Lower leg skin (tissue), 4 donors: ENCODE measurements at regions not wholly inside any gene's neighbourhood (a gene's known extent, or its start where the extent isn't known, plus 50 kb on each side); places are given as distances from the start of the nearest gene placed in this dataset.

Source experiments
- DNase-seq, 2 donors: peaks; one replicate each; pipeline ENCODE4 v3.0.0-alpha.2; 2019; ENCODE audit warnings: low spot score in 2 of 2
- H3K4me3 ChIP-seq: fragments of 200-600 bp; sonication (generic); 2 replicates; pipeline ENCODE4 v1.5.1; 2017; ENCODE audit warnings: mild to moderate bottlenecking, low read depth; ENCODE audit not compliant: poor library complexity, severe bottlenecking
- POLR2A ChIP-seq, 2 donors: fragments of 450-650 bp; IDR thresholded peaks; one replicate each; pipeline ENCODE4 v1.6.1; 2016 to 2017; ENCODE audit warnings: antibody characterized with exemption in 2 of 2, mild to moderate bottlenecking in 1 of 2, moderate library complexity in 1 of 2
- WGBS, 2 donors: methylation state at CpG; one replicate each; pipeline ENCODE4 v1.1.5; 2018; 5-methylcytosine and 5-hydroxymethylcytosine counted together
- intact Hi-C: fragments of 100-400 bp; cut with DNase I; formaldehyde crosslinking; loops from one replicate; pipeline ENCODE4 v1.15.0; 2023; ENCODE audit warnings: low total_unique reads
- TF ChIP-seq, protein P1 (sequence below), 3 donors: fragments of 450-650 bp; IDR thresholded peaks; one replicate each; pipeline ENCODE4 v1.5.1; 2016; ENCODE audit warnings: antibody characterized with exemption in 3 of 3, mild to moderate bottlenecking in 3 of 3, moderate library complexity in 2 of 3

DNA sequence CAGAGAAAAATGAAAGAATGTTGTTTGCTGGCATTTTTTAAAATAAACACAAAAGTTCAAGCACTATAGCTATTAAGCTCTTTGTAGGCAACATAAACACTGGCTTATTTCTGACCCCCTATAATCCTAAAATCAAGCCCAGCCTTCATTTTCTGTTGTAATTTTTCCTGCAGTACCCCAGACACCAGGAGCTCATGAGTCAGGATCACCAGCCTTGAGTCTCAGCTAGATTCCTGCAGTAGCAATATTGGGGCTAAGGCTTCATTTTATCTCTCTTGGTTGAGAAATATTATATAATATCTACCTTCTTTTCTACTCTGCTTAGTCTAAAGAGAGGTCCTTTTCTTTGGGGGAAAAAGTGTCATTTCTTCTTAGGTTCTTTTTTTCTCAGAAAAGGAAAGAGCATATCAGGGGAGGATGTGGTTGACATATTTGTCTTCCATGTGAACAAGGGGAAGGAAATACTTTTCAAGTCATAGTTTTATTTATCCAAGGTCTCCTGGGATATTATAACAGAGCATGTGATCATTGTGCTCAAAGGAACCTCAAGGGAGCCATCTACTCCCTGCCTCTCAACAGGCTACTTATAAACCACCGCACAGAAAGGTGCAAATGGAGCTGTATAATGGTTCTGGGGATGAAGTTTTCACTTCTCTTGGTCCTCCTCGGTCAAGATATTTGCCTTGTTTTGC lies 678.3 kb upstream of the NR3C2 start:
- DNase-seq: no peak
- 80 to 84% methylated on average over 2 of the region's 2 CpGs for WGBS, 2 donors
- H3K4me3 ChIP-seq: no peak overlapping the region
- TF ChIP-seq, protein P1, sequence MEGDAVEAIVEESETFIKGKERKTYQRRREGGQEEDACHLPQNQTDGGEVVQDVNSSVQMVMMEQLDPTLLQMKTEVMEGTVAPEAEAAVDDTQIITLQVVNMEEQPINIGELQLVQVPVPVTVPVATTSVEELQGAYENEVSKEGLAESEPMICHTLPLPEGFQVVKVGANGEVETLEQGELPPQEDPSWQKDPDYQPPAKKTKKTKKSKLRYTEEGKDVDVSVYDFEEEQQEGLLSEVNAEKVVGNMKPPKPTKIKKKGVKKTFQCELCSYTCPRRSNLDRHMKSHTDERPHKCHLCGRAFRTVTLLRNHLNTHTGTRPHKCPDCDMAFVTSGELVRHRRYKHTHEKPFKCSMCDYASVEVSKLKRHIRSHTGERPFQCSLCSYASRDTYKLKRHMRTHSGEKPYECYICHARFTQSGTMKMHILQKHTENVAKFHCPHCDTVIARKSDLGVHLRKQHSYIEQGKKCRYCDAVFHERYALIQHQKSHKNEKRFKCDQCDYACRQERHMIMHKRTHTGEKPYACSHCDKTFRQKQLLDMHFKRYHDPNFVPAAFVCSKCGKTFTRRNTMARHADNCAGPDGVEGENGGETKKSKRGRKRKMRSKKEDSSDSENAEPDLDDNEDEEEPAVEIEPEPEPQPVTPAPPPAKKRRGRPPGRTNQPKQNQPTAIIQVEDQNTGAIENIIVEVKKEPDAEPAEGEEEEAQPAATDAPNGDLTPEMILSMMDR (IDR thresholded peaks at IDR 0.05): no peak
- TF ChIP-seq POLR2A (IDR thresholded peaks at IDR 0.05): no peak
- intact Hi-C loops: no loop called here

DNA sequence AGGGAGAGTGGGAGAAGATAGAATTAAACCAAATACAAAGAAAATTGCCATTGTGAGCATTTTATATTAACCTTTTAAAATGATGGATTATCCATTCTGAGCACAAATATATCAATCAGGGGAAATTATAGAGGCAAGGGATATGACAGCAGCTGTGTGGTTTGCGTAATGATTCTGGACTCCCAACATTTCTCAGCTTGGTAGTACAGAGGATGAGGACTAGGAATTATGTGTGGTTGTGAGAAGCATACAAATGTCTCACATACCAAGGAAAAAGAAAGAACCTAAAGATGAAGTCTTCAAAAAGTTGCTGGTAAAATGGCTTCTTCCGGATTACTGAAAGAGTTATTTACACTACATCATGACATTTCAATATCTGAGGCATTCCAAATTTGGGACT lies 674.6 kb upstream of the NR3C2 start:
- no peak for TF ChIP-seq POLR2A (IDR thresholded peaks at IDR 0.05)
- TF ChIP-seq, protein P1 (IDR thresholded peaks at IDR 0.05): no peak
- no peak for DNase-seq
- WGBS, 2 donors: 95 to 96% methylated on average over 2 of the region's 2 CpGs
- H3K4me3 ChIP-seq: no peak overlapping the region
- intact Hi-C loops: no loop called here

DNA sequence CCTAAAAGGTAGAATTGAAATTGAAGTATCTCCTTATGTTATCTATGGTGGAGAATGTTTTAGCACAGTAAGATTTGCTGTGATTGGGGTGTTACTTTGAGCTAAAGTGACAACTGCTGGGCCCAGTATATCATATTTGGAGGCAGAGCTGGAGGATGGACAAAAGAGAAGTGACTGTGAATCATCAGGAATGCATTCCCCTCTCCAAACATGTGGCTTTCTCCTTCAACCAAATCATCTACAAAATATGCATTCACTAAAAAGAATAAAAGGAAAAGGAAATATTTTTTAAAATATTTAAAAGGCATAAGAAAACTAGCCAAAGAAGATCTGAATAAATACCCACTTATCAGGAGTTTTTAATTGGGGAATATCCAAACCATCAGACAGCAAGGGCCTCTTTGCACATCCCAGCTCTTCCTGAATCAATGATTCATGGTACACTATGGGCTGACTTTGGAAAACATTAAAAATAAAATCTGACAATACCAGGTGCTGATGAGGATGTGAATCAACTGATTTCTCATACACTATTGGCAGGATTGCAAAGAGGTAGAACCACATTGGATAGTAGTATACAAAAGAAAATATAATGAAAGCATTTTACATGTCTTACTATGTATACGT lies 671.7 kb upstream of the NR3C2 start:
- 91 to 97% methylated on average over 1 of the region's 1 CpG for WGBS, 2 donors

DNA sequence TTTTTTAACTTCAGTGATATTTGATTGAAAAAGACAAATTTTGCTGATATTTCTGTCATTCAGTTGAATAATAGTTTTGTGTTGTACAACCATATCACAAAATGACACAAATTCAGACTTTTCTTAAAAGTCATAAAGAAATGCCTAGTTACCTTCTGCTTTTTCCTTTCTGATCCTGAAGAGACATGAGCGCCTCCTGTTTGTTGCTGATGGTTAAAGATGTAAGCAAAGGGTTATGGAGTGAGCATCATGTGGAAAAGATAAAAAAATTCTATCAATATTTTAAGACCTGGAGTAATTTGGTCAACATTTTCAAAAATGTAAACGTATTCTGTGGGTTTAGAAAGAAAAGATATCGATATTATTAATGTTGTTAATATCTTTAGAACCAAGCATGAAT lies 669.9 kb upstream of the NR3C2 start:
- WGBS, 2 donors: 91 to 93% methylated on average over 3 of the region's 3 CpGs
- TF ChIP-seq, protein P1 (IDR thresholded peaks at IDR 0.05): no peak
- no peak for TF ChIP-seq POLR2A (IDR thresholded peaks at IDR 0.05)
- H3K4me3 ChIP-seq: no peak overlapping the region
- no peak for DNase-seq
- intact Hi-C loops: no loop called here

More for the DNA sequence above, 671.7 kb upstream of the NR3C2 start:
- no peak overlapping the region for H3K4me3 ChIP-seq
- intact Hi-C loops: no loop called here
- no peak for TF ChIP-seq POLR2A (IDR thresholded peaks at IDR 0.05)
- TF ChIP-seq, protein P1 (IDR thresholded peaks at IDR 0.05): no peak
- DNase-seq: no peak

DNA sequence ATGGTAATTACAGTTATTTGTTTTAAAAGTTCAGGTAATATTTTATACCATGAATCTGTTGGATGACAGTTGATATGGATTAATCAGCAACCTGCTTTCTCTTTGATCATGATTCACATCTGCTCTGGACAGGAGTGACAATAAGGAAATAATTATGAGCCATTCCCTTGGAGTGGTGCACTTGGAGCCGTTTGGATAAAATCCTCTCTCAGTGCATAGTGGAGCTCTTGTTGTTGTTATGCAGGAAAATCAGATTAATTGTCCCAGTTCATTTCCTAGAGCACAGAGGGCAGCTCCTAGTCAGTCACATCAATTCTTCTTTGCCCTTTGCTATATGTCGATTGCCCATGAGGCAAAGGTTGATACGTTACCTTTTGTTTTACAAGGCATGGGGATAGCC lies 668.3 kb upstream of the NR3C2 start:
- intact Hi-C loops: no loop called here
- TF ChIP-seq, protein P1 (IDR thresholded peaks at IDR 0.05): no peak
- TF ChIP-seq POLR2A (IDR thresholded peaks at IDR 0.05): no peak
- DNase-seq: no peak
- no peak overlapping the region for H3K4me3 ChIP-seq
- 60 to 61% methylated on average over 3 of the region's 3 CpGs for WGBS, 2 donors
